ENCODE measurements at regions not wholly inside any gene's neighbourhood (a gene's known extent, or its start where the extent isn't known, plus 50 kb on each side); places are given as distances from the start of the nearest gene placed in this dataset.

GRCh38 chr13:66234159-66234558 is 996.0 kb downstream of the PCDH9 start:
- H3K36me3 ChIP-seq (ENCODE audit: control insufficient read depth in 2 of 2, insufficient read depth in 2 of 2, low read length in 1 of 2): no peaks in the 10 kb centered on the region
- intact Hi-C loops (cut with micrococcal nuclease; ENCODE audit: unreplicated experiment) (no loop called here), in situ Hi-C loops (cut with MboI) (no loop called here)
- SMC1A ChIA-PET (ENCODE audit: uncharacterized antibody, unreplicated experiment): no interaction called here
- H3K9me3 ChIP-seq (replicated peaks; ENCODE audit: control insufficient read depth, insufficient read depth, low read length): no peaks in the 10 kb centered on the region; the same call in 2 of the 3 replicates
- 0% methylated on average over 1 of the region's 1 CpG for WGBS (ENCODE audit: insufficient coverage, insufficient replicate concordance, low lambda C conversion rate, missing lambda C conversion rate)
- H3K79me2 ChIP-seq (ENCODE audit: control insufficient read depth, insufficient read depth, low read length): no peaks in the 10 kb centered on the region
- POLR2A ChIA-PET: no interaction called here
- no peak overlapping the region for H3K4me3 ChIP-seq
- no peak overlapping the region for H3K4me2 ChIP-seq (ENCODE audit: control insufficient read depth, insufficient read depth)
- BruUV-seq (replicated peaks): no TSS peak
- no peaks in the 10 kb centered on the region for H4K20me1 ChIP-seq (ENCODE audit: control insufficient read depth, insufficient read depth)
- no peak overlapping the region for H2AFZ ChIP-seq (ENCODE audit: control insufficient read depth, low read depth, low read length)
- RAD21 ChIA-PET (ENCODE audit: unreplicated experiment): no interaction called here
- ATAC-seq: no peak
- no peaks in the 10 kb centered on the region for H3K4me1 ChIP-seq (ENCODE audit: control insufficient read depth, insufficient read depth, low read length)
- CTCF ChIA-PET: no interaction called here
- no peak for FAIRE-seq
- DNase-seq (ENCODE audit: low read depth, low spot score): no peak
- no peaks in the 10 kb centered on the region for H3K27me3 ChIP-seq (replicated peaks in 1 of 2; ENCODE audit: control insufficient read depth in 2 of 2, insufficient read depth in 2 of 2, low read length in 1 of 2)
- H3K27ac ChIP-seq (ENCODE audit: control insufficient read depth, insufficient read depth): no peak overlapping the region
- H3K9ac ChIP-seq (ENCODE audit: control insufficient read depth, insufficient read depth, low read length): no peak overlapping the region
- TF ChIP-seq RELB (IDR thresholded peaks at IDR 0.05; ENCODE audit: low read depth): no peak
- no peak for TF ChIP-seq EGR1 (IDR thresholded peaks at IDR 0.05; ENCODE audit: borderline replicate concordance in 1 of 2, low read depth in 2 of 2, low read length in 2 of 2)
- no peak for TF ChIP-seq REST (IDR thresholded peaks at IDR 0.05; ENCODE audit: low read depth, low read length)
- no peak for TF ChIP-seq BMI1 (IDR thresholded peaks at IDR 0.05; ENCODE audit: borderline replicate concordance)
- TF ChIP-seq HDGF (IDR thresholded peaks at IDR 0.05): no peak
- TF ChIP-seq HSF1 (IDR thresholded peaks at IDR 0.05; ENCODE audit: low read depth, low read length): no peak
- no peak for TF ChIP-seq IKZF1 (conservative IDR thresholded peaks at IDR 0.05)
- no peak for TF ChIP-seq SPI1 (IDR thresholded peaks at IDR 0.05; ENCODE audit: borderline replicate concordance, insufficient read depth, low read depth, low read length)
- TF ChIP-seq PAX5 (IDR thresholded peaks at IDR 0.05; ENCODE audit: borderline replicate concordance, low read depth, low read length): no peak
- no peak for TF ChIP-seq RAD21 (IDR thresholded peaks at IDR 0.05; ENCODE audit: insufficient read depth, low read depth, low read length)
- TF ChIP-seq ZNF687 (IDR thresholded peaks at IDR 0.05): no peak
- TF ChIP-seq JUND (IDR thresholded peaks at IDR 0.05; ENCODE audit: low read depth, low read length): no peak
- TF ChIP-seq CEBPB (IDR thresholded peaks at IDR 0.05; ENCODE audit: borderline replicate concordance in 1 of 2, low read depth in 2 of 2, low read length in 2 of 2): no peak
- TF ChIP-seq TCF3 (IDR thresholded peaks at IDR 0.05; ENCODE audit: borderline replicate concordance, insufficient read depth, low read depth, low read length): no peak
- TF ChIP-seq LARP7 (IDR thresholded peaks at IDR 0.05): no peak
